Liver (tissue), 8 donors: ENCODE measurements at regions not wholly inside any gene's neighbourhood (a gene's known extent, or its start where the extent isn't known, plus 50 kb on each side); places are given as distances from the start of the nearest gene placed in this dataset.

Experiments used
- DNase-seq: peaks from one replicate; pipeline ENCODE4 v3.0.0-alpha.2; 2017; ENCODE audit warnings: low spot score
- H3K27ac ChIP-seq, 2 donors: one replicate each; pipeline ENCODE4 v1.7.0; 2013; ENCODE audit warnings: inconsistent platforms in 2 of 2, low read length in 2 of 2, control low read depth in 1 of 2, low read depth in 1 of 2, mild to moderate bottlenecking in 1 of 2
- H3K27me3 ChIP-seq, 4 donors: one replicate each; pipeline versions ENCODE4 v1.6.1 to v1.7.0; 2013; ENCODE audit warnings: low read length in 3 of 4, inconsistent platforms in 1 of 4, mild to moderate bottlenecking in 1 of 4, moderate library complexity in 1 of 4; ENCODE audit not compliant: control insufficient read depth in 4 of 4, insufficient read depth in 4 of 4
- H3K36me3 ChIP-seq, 4 donors: one replicate each; pipeline versions ENCODE4 v1.6.1 to v1.7.0; 2013; ENCODE audit warnings: low read length in 3 of 4, mild to moderate bottlenecking in 3 of 4, low read depth in 1 of 4, moderate library complexity in 1 of 4; ENCODE audit not compliant: control insufficient read depth in 4 of 4, insufficient read depth in 3 of 4
- H3K4me1 ChIP-seq, 4 donors: one replicate each; pipeline versions ENCODE4 v1.6.1 to v1.7.0; 2013; ENCODE audit warnings: low read length in 3 of 4, mild to moderate bottlenecking in 3 of 4, moderate library complexity in 1 of 4; ENCODE audit not compliant: control insufficient read depth in 4 of 4, insufficient read depth in 4 of 4
- H3K4me3 ChIP-seq, 3 donors: one replicate each; pipeline versions ENCODE4 v1.6.1 to v1.7.0; 2013; ENCODE audit warnings: low read length in 3 of 3, control low read depth in 1 of 3, low read depth in 1 of 3, mild to moderate bottlenecking in 1 of 3
- H3K9ac ChIP-seq, 2 donors: one replicate each; pipeline ENCODE4 v1.7.0; 2013; ENCODE audit warnings: low read length in 2 of 2, mild to moderate bottlenecking in 2 of 2, moderate library complexity in 2 of 2, control low read depth in 1 of 2, low read depth in 1 of 2
- H3K9me3 ChIP-seq, 4 donors: one replicate each; pipeline versions ENCODE4 v1.6.1 to v1.7.0; 2013; ENCODE audit warnings: low read length in 3 of 4; ENCODE audit not compliant: control insufficient read depth in 4 of 4
- CTCF ChIP-seq: fragments of 150-350 bp; IDR thresholded peaks from 2 replicates; pipeline ENCODE4 v1.5.1; 2017; ENCODE audit warnings: improper control_type of control experiment, low read depth, low read length; ENCODE audit not compliant: missing input control
- EGR1 ChIP-seq, 2 donors: IDR thresholded peaks; 2 replicates each; pipeline ENCODE4 v1.6.1; 2016 to 2018; ENCODE audit warnings: antibody characterized with exemption in 2 of 2, low read depth in 2 of 2
- HNF4A ChIP-seq, 2 donors: conservative IDR thresholded peaks; 2 replicates each; pipeline ENCODE4 v1.6.1; 2016; ENCODE audit warnings: antibody characterized with exemption in 2 of 2, mild to moderate bottlenecking in 2 of 2
- MAX ChIP-seq: IDR thresholded peaks from 2 replicates; pipeline ENCODE4 v1.6.1; 2016; ENCODE audit warnings: antibody characterized with exemption
- NR2F2 ChIP-seq: IDR thresholded peaks from 2 replicates; pipeline ENCODE4 v1.6.1; 2016; ENCODE audit warnings: antibody characterized with exemption
- RAD21 ChIP-seq, 2 donors: IDR thresholded peaks; 2 replicates each; pipeline ENCODE4 v1.6.1; 2016; ENCODE audit warnings: antibody characterized with exemption in 2 of 2, mild to moderate bottlenecking in 2 of 2
- REST ChIP-seq: IDR thresholded peaks from 2 replicates; pipeline ENCODE4 v1.6.1; 2016; ENCODE audit warnings: antibody characterized with exemption, mild to moderate bottlenecking
- RXRA ChIP-seq, 2 donors: IDR thresholded peaks; 2 replicates each; pipeline ENCODE4 v1.6.1; 2017 to 2018; ENCODE audit warnings: antibody characterized with exemption in 2 of 2, mild to moderate bottlenecking in 1 of 2
- SP1 ChIP-seq: IDR thresholded peaks from 2 replicates; pipeline ENCODE4 v1.6.1; 2018; ENCODE audit warnings: antibody characterized with exemption, mild to moderate bottlenecking
- TAF1 ChIP-seq: conservative IDR thresholded peaks from 2 replicates; pipeline ENCODE4 v1.6.1; 2016; ENCODE audit warnings: antibody characterized with exemption, mild to moderate bottlenecking
- YY1 ChIP-seq: IDR thresholded peaks from 2 replicates; pipeline ENCODE4 v1.6.1; 2016; ENCODE audit warnings: antibody characterized with exemption, mild to moderate bottlenecking
- ZBTB33 ChIP-seq: IDR thresholded peaks from 2 replicates; pipeline ENCODE4 v1.6.1; 2016; ENCODE audit warnings: antibody characterized with exemption
- WGBS: extraction: QIAGEN DNeasy Blood & Tissue Kit; methylation state at CpG from one replicate; pipeline ENCODE4 v1.1.7; 2013; 5-methylcytosine and 5-hydroxymethylcytosine counted together
- donor health status: healthy.
- donor health status: healthy.
- donor health status: healthy.
- donor health status: healthy.
- donor health status: healthy.

- no peaks in the 10 kb centered on the region for H3K4me1 ChIP-seq
- 23% methylated on average over 1 of the region's 1 CpG for WGBS
- DNase-seq: no peak
- H3K9ac ChIP-seq: no peak overlapping the region
- H3K9me3 ChIP-seq: no peaks in the 10 kb centered on the region
- no peaks in the 10 kb centered on the region for H3K36me3 ChIP-seq
- no peak overlapping the region for H3K4me3 ChIP-seq
- H3K27ac ChIP-seq: no peak overlapping the region
- TF ChIP-seq HNF4A (conservative IDR thresholded peaks at IDR 0.05): no peak
- H3K27me3 ChIP-seq: no peaks in the 10 kb centered on the region
Measured at GRCh38 chr4:125049711-125050110, 265.0 kb upstream of the FAT4 start.

- no peaks in the 10 kb centered on the region for H3K36me3 ChIP-seq
- no peak overlapping the region for H3K27ac ChIP-seq
- no peaks in the 10 kb centered on the region for H3K4me1 ChIP-seq
- no peak for DNase-seq
- no peak overlapping the region for H3K9ac ChIP-seq
- no peaks in the 10 kb centered on the region for H3K9me3 ChIP-seq
- H3K27me3 ChIP-seq: no peaks in the 10 kb centered on the region
- H3K4me3 ChIP-seq: no peak overlapping the region
- no peak for TF ChIP-seq ZBTB33
- TF ChIP-seq RAD21 (IDR thresholded peaks at IDR 0.05): no peak
- no peak for TF ChIP-seq TAF1
- TF ChIP-seq REST: no peak
- no peak for TF ChIP-seq CTCF
- no peak for TF ChIP-seq YY1
- TF ChIP-seq RXRA (IDR thresholded peaks at IDR 0.05): no peak
- TF ChIP-seq HNF4A (conservative IDR thresholded peaks at IDR 0.05): no peak
- TF ChIP-seq MAX: no peak
- TF ChIP-seq SP1: no peak
- TF ChIP-seq EGR1 (IDR thresholded peaks at IDR 0.05; ENCODE audit: low read depth in 2 of 2): no peak
Measured at GRCh38 chr4:125045311-125045710, 269.4 kb upstream of the FAT4 start.

- Histone ChIP-seq H3K9ac (no peak overlapping the region), H3K36me3 (no peaks in the 10 kb centered on the region), H3K9me3 (no peaks in the 10 kb centered on the region), H3K4me3 (no peak overlapping the region), H3K27ac (no peak overlapping the region), H3K27me3 (no peaks in the 10 kb centered on the region), H3K4me1 (no peaks in the 10 kb centered on the region)
- no peak for TF ChIP-seq RXRA (IDR thresholded peaks at IDR 0.05)
- no peak for TF ChIP-seq NR2F2
- no peak for DNase-seq
- 50% methylated on average over 3 of the region's 3 CpGs for WGBS
Measured at GRCh38 chr4:125044886-125045285, 269.9 kb upstream of the FAT4 start.
